CD4-positive, alpha-beta T cell treated with Interleukin-21 for 1 hour (primary cell): ENCODE measurements at regions not wholly inside any gene's neighbourhood (a gene's known extent, or its start where the extent isn't known, plus 50 kb on each side); places are given as distances from the start of the nearest gene placed in this dataset.
"Not testable (repeated sequence)": the region's sequence is repeated elsewhere in the genome, so short reads cannot be mapped to it uniquely, and the experiment has no call there.

Source experiments
- DNase-seq: peaks from one replicate; pipeline ENCODE4 v3.0.0-alpha.2; 2020

DNA sequence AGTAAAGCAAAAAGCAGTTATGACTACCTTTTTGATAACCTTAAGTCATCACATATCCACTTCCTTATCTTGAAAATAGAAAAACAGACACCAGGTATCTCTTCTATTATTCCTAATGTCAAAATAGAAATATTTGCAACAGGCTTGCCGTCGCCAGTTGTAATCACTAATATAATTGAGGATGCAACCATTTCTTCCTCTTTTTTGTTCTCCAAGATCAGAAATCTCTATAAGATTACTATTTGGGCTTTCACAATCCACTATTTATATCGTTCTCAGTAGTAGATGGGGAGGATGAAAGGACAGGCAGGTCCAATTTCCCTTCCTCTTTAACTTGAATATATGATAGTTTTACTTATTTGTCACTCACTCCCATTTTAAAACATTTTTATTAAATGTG lies 130.2 kb upstream of the HMGA2 start:
- DNase-seq: no peak

DNA sequence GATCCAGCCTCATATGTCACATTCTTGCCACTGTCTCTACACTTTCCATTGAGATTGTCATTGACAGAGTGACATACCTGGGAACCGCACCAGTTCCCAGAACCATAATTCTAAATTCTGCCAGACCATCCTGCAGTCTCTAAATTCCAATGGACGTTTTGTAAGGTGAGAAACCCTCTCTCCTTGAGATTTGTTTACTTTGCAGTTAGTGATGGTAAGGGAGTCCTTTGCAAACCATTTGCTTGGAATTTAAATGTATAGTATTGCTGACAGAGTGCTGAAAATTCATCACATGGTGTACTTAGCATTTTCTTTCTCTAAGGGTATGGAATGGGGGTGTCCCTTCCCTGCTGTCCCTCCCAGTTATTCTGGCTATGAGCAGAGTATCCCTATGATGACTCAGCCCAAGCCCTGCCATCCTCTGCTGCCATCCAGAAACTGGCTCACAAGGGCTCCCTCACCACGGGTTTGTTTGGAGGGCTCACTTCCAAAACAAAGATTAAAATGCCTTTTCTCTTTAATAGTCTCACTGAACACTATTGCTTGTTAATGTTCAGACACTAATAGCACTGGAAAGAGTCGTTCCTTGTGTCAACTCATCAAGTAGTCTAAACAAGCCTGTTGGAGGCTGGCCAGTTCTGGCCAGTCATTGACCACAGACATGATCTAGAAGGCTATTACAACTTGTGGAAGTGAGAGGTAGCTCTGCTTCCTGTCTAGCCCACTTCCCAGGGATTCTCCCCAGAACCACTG lies 129.0 kb upstream of the HMGA2 start:
- no peak for DNase-seq

DNA sequence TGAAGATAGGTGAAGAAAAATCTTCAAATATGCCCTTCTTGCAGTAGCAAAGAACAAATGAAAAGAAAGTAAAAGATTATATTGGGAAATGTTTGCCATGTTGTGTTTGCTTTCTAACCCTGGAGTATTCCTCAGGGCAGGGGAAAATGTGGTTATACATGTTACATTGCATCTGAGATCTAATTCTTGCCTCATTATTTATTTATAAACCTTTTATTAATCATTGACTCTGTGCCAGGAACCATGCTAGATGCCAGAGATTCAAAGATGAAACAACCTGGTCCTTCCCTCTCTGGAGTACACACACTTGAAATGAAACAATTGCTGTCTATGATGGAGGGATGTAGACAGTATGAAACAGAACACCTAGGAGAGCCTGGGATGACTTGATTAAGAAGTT lies 128.1 kb upstream of the HMGA2 start:
- DNase-seq: no peak

DNA sequence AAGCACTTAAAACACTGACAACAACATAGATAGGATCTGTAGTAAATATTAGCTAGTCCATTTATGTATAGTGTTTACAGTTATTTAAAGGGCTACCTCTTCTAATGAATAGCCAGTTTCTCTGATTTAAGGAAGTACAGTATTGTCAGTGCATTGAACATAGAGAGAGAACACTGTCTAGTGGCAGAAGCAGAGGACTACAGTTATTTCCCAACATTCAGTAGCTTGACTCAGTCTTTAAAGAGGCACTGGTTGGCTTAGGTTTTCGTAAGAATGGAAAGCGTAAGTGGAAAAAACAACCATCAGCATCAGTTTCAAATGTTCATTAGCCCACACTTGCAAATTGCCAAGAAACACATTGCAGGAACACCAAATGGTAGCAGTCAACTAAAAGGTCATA lies 125.0 kb upstream of the HMGA2 start:
- DNase-seq: no peak

DNA sequence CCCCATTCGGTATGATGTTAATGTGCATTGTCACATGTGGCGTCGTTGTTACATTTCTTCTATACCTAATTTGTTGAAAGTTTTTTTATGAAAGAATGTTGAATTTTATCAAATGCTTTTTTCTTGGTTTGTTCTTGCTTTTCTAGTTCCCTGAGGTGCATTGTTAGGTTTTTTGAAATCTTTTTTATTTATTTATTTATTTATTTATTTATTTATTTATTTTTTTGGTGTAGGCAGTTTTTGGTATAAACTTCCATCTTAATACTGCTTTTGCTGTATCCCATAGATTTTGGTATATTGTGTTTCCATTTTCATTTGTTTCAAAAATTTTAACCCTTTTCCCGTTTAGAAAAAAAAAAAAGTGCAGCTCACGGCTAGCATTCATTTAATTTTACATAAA lies 121.1 kb upstream of the HMGA2 start:
- DNase-seq: no peak

DNA sequence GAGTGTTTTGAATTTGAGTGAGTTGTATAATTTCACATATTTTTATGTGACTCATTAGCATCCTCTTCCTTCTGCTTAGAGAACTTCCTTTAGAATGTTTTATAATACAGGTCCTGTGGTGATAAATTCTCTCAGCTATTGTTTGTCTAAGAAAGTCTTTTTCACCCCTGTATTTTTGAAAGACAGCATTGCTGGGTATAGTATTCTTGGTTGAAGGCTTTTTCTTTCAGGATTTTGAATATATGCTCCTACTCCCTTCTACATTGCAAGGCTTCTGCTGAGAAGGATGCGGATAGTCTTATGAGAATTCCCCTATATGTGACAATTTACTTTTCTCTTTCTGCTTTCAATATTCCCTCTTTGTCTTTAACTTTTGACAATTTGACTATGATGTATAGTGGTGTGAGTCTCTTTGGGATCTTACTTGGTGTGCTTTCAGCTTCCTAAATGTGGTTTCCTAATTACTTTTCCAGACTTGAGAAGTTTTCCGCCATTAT lies 118.9 kb upstream of the HMGA2 start:
- no peak for DNase-seq

DNA sequence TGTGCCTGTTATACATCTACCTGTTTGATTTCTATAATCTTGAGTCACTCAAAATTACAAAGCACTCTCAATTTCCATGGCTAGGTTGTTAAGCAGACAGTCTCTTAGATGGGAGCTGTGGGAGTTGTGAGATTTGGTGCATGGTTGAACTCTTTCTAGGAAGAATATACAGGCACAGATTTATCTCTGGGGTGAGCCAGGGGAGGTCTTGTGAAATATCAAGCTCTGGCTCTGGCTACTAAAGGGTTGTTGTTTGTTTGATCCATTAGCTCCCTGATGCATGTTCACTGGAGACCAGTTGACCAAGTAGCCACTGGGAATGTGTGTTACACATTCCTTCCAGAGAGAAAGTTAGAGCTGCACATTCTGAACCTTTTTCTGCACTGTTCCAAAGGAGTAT lies 117.2 kb upstream of the HMGA2 start:
- DNase-seq: no peak

DNA sequence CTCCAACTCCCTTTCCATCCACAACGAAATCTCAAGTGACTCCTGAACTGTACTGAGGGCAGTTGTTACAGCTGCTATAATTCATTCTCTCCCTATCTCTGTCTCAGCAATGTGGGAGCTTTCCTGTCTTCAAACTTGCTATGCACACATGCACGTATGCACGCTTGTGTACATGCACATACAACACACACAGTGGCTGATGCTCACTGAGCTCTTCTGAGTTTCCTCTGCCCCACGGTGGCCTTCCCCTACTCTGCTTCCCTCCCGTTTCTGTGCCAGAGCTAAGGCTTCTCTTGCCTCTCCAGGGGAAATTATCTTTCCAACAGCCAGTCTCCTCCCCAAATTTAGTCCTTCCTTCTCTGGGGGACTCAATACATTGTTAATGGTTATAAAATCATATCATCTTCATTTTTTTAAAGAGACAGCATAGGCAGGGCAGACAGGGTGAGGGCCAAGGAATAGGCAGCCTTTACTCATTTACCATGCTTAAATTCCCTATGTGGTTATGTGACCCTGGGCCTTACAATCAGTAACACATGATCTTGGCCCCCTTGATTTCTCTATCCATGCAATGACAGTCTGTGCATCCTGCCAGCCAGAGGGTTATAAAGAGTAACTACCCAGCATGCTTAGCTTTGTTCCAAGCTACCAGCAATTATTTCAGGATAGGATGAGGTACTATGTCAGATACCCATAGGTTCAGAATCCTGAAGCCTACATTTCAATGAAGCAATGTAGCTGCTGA lies 111.9 kb upstream of the HMGA2 start:
- DNase-seq: no peak

DNA sequence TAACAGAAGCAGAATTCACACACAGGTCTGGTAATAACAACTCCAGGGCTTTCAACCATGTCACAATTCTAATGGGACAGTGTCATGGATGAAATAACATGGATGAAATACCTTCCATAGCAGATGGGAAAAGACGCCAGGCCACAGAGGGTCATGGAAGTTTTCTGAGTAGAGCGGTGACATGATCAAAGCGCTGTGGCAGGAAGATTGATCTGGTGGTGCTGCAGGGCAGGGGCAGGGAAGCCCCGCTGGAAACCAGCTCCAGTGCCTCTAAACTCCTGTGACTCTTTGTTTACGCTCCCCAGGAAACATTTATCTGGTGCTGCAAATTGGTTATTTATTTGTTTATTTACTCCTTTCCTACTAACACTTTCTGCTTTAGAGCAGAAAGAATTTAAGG lies 108.3 kb upstream of the HMGA2 start:
- DNase-seq: no peak

DNA sequence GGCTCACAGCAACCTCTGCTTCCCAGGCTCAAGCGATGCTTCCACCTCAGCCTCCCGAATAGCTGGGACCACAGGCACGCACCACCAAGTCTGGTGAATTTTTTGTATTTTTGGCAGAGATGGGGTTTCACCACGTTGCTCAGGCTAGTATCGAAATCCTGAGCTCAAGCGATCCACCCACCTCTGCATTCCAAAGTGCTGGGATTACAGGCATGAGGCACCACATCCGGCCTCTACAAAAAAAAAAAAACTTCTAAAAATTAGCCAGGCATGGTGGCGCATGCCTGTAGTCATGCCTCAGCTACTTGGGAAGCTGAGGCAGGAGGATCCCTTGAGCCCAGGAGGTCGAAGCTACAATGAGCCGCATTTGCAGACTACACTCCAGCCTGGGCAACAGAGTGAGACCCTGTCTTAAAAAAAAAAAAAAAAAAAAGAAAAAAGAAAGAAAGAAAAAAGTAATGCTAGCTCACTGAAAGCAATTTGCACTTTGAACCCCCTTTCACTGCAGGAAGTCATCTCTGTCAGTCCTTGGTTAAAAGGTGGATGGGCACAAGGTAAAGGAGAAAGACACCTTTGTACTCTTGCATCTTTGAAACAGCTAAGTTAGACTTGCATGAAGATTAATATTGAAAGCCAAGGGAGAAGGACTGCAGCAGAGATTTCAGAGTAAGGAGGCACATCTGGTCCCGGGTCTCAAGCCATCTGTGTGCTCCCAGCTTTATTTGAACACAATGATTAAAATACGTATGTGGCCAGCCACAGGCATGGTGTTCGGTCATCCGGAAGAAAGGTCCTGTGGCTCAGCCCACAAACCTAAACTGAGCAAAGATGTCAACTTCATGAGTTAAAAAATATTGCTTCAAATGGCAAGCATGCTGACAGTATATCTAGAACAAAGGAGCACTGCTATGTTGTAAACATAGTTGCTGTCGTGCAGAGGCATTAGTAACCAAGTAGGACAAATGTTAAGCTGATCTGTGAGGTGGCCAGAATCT lies 103.8 kb upstream of the HMGA2 start:
- no peak for DNase-seq

DNA sequence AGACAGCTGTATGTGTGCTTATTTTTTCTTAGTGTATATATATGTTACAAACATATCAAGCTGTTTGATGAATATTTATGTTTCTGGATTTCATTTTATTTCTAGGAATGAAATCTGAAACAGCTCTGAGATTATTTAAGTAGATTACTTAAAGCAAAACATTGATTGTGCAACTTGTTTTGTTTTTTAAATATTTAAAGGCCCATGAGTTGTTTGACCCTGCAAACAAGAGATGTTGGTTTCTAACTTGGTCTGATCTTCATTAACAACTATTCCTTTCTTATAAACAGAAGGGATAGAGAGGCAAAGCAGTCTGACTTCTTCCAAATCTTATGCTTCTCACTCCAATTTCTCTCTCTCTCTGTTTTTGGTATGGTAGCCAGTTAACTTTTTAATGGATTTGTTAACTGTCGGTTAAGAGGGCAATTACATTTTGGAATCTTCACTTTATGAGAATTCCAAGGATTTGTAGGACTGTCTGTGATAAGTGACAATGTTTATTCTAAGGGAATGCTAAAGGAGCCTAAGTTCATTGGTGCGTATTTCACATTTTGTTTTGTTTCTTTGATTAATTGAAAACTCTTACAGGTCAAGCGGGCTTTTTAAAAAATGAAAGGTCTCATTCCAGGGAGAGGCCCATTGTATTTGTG lies 102.6 kb upstream of the HMGA2 start:
- no peak for DNase-seq

DNA sequence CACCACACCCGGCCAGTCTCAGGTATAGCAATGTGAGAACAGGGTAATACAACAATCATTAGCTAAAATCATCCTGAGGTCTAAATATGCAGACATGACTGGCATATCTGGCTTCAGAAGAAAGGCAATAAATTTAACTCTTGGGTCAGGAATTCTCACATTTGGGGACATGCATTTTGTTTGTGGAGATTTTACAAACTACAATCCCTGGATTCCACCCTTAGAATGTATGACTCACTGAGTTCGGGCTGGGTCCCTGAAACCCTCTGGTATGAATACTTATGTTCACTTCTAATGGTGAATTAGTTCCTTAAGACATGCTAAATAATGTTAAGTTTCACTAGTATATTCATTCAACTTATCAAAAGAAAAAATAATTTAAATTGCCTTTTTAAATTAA lies 98.9 kb upstream of the HMGA2 start:
- DNase-seq: no peak

DNA sequence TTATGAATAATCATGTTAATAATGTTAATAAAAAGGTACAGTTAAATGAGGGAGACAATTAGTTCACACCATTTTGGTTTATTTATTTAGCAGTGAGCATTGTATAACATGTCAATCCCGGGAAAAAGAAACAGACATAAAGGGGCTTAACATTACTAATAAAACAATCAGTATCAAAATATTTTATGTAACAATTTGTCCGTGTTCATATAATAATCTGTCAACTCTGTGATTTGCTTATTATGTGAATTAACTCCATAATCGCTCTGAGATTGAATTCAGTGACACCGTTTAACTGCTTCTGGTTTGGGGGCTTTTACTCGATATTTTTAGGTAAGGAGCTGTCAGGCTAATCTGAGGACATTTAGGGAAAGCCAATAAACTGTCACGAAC lies 95.8 kb upstream of the HMGA2 start:
- DNase-seq: no peak

DNA sequence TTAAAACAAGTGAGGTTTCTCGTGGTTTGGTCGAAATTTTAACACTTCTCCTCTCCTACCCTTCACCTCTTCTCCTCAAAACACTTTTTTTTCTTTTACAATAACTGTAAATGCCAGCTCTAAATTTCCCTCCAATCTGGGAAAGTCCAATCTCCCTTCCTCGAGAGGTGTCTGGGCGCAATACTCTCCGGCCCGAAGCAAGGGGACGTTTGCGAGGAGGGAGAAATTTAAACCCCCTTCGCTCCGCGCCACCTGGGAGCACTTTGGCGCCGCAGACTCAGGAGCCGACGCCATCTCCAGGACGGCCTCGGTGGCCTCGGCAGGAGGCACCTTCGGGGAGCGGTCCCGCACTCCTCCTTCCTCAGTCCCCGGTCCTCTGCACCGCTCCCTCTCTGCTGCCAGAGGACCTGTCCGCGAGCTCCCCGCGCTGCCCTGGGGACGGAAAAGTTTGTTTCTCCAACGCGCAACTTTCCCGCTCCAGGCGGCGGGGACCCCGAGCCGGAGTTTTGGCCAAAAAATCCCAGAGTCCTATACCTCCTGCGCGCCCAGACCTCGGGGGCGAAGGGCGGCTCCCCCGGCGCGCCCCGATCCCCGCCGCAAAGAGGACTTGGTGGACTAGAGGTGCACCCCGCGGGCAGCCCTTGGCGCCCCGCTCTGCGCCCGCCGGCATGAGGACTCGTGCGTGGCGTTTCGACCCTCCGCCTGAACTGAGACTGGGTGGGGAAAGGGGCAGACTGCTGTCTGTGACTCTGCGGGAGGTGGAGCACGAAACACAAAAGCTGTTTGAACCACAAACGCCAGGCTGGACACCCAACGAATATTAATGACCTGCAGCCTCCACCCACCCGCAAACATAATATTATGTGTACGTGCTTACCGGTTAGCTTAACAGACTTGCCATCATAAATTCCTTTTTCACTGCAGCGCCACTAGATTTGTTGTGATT lies 95.2 kb upstream of the HMGA2 start:
- no peak for DNase-seq

DNA sequence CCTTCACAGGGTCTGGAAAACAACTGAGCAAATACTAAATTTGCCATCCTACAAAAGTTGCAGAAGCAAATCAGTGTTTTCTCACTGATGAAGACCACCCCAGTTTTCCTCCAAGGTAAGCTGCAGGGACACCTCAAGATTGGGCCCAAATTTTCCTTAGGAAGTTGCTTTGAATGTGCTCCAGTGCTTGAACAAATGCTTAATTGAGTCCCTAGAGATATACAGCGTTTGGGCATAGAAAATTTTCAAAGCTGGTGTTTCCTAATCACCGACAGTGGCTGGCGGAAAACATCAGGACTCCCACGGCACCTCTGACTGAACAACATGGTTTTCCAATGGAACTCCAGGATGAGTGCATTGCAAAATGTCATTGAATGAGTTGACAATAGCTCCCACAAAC lies 92.5 kb upstream of the HMGA2 start:
- no peak for DNase-seq

DNA sequence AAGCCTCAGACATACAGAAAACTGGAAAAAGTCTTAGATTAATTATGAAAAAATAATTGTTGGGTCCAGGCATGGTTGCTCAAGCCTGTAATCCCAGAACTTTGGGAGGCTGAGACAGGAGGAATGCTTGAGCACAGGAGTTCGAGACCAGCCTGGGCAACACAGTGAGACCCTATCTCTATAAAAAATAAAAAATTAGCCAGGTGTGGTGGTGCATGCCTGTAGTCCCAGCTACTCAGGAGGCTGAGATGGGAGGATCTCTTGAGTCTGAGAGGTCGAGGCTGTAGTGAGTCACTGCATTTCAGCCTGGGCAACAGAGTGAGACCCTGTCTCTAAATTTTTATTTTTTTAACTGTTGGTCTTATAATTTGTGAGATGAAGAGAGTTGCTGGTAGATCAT lies 90.6 kb upstream of the HMGA2 start:
- DNase-seq: not testable (repeated sequence)

DNA sequence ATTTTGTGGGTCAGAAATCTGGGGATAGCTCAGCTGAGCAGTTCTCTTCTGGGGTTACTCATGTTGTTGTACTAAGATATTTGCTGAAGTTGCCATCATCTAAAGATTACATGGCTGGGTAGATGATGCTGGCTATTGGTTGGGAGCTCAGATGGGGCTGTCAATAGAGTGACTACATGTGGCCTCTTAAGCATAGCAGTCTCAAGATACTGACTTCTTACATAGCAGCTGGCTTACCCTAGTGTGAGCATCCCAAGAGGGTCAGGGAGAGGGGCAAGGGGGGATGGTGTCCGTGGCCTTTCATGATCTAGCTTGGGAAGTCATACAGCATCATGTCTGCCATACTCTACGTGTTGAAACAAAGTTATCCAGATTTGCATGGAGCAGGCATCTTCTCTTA lies 90.1 kb upstream of the HMGA2 start:
- no peak for DNase-seq

DNA sequence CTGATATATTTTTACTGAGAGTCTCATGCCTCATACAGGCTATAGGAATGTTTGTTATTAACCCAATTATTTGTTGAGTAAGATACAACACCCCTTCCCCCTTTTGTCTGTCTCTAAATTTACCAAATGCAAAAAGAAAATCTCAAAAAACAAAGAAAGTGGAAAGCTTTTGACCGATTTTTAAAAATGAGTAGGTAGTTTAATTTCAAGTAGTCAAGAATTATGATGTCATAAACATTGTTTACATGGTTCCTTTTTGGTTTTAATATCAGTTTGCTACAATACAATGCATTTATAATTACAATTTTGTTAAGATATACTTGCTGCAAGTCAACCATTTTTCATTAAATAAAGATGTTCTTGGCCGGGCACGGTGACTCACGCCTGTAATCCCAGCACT lies 84.7 kb upstream of the HMGA2 start:
- DNase-seq: no peak

DNA sequence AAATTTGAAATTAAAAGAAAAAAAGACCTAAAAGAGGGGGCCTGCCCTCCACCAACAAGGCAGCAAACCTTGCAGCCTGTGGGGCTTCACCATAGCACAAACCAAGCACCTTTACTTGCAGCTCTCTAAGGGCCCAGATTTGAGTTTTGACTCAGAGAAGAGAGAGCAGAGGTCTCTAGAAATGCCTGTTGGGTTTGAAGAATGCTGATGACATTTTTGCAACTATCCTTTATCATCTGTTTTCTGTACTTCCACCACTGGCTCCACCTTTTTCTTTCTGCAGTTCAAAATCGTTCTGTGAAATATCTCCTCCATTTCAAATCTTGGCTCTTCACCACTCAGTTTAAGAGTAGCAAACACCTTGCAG lies 83.8 kb upstream of the HMGA2 start:
- no peak for DNase-seq

DNA sequence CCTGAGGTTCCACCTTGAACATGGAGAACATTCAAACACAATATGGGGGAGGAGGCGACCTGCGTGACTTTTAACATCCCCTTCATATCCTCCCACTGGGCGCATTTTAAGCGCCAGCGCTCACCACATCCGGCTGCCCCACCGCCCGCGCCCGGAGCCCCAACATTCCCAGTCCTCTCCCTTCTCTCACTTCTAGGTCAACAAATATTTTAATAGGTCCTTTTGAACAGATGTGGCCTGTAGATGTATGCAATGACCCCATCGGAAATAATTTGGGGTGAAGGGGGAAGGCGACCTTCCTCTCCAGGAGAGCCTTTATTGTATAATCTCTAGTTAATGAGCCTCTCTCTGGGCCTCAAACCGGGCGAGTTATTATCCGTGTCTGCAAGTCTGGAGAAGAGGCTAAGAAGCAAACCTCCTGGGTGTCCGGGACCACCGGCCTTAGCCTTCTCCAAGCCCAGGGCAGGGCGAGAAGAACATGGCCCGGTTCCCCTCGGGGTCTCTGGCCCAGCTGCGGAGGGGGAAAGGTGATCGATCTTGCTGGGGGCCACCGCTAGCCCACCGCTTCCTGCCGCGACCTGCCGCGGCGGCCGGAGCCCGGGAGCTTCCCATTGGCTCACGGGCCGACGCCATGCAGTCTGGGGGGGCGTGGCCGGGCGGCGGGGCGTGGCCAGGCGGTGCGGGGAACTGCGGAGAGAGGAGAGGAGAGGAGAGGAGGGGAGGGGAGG lies 83.2 kb upstream of the HMGA2 start:
- DNase-seq: peak; percentile 47

DNA sequence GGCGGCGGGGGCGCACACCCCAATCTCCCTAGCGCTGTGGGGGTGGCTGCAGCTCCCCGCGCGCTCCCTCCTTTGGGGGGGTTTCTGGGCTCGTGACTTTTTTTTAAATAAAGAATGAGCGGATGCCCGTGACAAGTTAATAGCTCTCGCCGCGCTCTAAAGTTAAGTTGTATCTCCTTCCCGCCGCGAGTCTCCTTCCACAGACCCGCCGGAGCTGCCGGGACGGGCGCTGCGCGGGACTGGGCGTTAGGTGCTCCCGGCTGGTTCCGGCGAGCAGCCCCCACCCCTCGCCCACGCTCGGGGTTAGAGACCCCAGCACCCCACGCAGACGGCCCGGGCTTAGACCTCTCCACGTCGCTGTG lies 82.6 kb upstream of the HMGA2 start:
- DNase-seq: no peak
